NT2/D1 (cell line): ENCODE measurements at regions not wholly inside any gene's neighbourhood (a gene's known extent, or its start where the extent isn't known, plus 50 kb on each side); places are given as distances from the start of the nearest gene placed in this dataset.

Experiments used
- DNase-seq: peaks from one replicate; pipeline ENCODE4 v3.0.0-alpha.2; 2011; ENCODE audit warnings: low read depth, low spot score
- H3K27me3 ChIP-seq: 2 replicates; pipeline ENCODE4 v1.6.0; 2011; ENCODE audit warnings: mild to moderate bottlenecking; ENCODE audit not compliant: insufficient read length, insufficient read depth
- H3K36me3 ChIP-seq: 2 replicates; pipeline ENCODE4 v1.6.1; 2011; ENCODE audit warnings: mild to moderate bottlenecking, low read length, mixed read lengths; ENCODE audit not compliant: insufficient read depth, insufficient read length
- H3K4me1 ChIP-seq: 2 replicates; pipeline ENCODE4 v1.5.1; 2011; ENCODE audit not compliant: insufficient read depth, insufficient read length
- H3K4me3 ChIP-seq: 2 replicates; pipeline ENCODE4 v1.5.1; 2011; ENCODE audit warnings: low read depth; ENCODE audit not compliant: insufficient read length
- H3K9ac ChIP-seq: 2 replicates; pipeline ENCODE4 v1.6.0; 2011; ENCODE audit warnings: low read depth; ENCODE audit not compliant: insufficient read length
- H3K9me3 ChIP-seq: 2 replicates; pipeline ENCODE4 v1.5.1; 2011; ENCODE audit warnings: mild to moderate bottlenecking, low read length; ENCODE audit not compliant: insufficient read depth
- SUZ12 ChIP-seq: IDR thresholded peaks from 2 replicates; pipeline ENCODE4 v1.6.1; 2011; ENCODE audit not compliant: insufficient read length, insufficient read depth; ENCODE audit errors: extremely low read depth
- YY1 ChIP-seq: IDR thresholded peaks from 2 replicates; pipeline ENCODE4 v1.6.1; 2011; ENCODE audit not compliant: insufficient read length, insufficient read depth
- ZNF274 ChIP-seq: IDR thresholded peaks from 2 replicates; pipeline ENCODE4 v1.6.1; 2011; ENCODE audit warnings: mild to moderate bottlenecking, low read depth, low read length

DNA sequence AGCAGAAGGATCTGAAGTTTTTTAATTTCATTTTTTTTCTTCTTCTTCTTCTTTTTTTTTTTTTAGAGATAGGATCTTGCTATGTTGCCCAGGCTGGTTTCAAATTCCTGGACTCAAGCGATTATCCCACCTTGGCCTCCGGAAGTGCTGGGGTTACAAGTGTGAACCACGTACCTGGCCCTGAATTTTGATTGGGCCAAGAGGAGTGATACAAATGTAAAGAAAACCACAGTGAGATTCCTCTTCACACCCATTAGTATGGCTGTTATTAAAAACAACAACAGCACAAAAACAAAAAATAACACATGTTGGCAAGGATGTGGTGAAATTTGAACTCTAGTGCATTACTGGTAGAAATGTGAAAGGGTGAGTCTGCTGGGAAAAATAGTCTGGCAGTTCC is 79.1 kb downstream of the KLF4 start:
- Histone ChIP-seq H3K9me3 (no peaks in the 10 kb centered on the region), H3K36me3 (no peaks in the 10 kb centered on the region), H3K9ac (no peak overlapping the region), H3K4me3 (no peak overlapping the region), H3K27me3 (no peaks in the 10 kb centered on the region), H3K4me1 (no peaks in the 10 kb centered on the region)
- no peak for TF ChIP-seq YY1
- no peak for TF ChIP-seq ZNF274
- TF ChIP-seq SUZ12: no peak
- no peak for DNase-seq

DNA sequence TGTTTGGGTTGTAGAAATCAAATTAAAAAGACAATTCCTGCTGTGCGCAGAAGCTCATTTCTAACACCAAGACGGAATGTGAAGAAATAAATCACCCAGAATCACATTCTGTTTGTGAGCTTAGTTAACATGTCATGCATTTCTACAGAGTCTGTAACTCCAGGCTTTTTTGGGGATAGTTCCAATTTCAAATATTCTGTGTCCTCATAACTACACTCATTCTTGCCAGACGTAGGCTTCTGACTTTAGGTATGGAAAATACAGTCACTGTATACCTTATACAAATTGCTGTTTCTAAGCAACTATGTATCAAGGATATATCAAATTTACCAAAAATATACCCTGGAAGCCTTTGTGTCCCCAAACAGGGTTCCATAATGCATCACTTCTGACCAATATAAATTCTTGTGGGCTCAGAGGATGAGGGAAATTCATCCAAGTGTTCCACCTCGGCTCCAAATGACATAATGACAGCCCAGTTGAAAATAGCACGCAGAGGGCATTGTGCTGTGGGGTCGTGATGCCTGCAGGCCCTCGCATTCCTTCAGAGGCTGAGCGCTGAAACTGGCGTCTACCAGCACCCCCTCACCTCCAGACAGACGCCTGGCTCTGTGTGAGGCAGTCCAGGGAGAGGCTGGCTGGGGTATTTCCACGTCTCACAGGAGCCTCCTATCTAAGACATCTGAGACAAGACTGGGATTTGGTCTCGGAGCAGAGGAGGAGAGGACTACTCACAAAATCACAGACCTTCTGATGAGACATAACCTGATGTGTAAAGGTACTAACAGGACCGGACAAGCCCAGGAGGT is 79.8 kb downstream of the KLF4 start:
- H3K4me3 ChIP-seq: no peak overlapping the region
- TF ChIP-seq SUZ12 (no peak), YY1 (no peak), ZNF274 (no peak)
- no peak for DNase-seq
- H3K4me1 ChIP-seq: no peaks in the 10 kb centered on the region
- H3K9me3 ChIP-seq: no peaks in the 10 kb centered on the region
- H3K27me3 ChIP-seq: no peaks in the 10 kb centered on the region
- no peaks in the 10 kb centered on the region for H3K36me3 ChIP-seq
- H3K9ac ChIP-seq: no peak overlapping the region

DNA sequence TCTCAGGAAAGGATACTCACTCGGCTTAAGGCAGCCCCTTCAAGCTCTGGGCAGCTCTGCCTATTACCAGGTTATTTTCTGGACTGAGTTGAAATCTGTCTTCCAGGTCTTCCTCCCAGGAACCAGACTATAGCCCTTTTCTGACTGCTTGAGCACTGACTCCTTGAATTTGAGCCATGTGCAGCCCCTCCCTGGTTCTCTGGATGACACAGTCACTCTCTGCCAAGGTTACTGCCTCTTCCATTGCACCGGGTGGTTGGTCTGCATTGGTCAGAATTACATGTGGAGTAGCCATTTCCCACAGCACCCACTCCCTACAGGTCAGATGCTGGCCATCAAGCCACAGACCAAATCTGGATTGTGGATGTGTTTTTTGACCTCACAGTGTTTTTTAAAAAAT is 81.9 kb downstream of the KLF4 start:
- H3K36me3 ChIP-seq: no peaks in the 10 kb centered on the region
- H3K4me3 ChIP-seq: no peak overlapping the region
- no peak for TF ChIP-seq ZNF274
- no peaks in the 10 kb centered on the region for H3K27me3 ChIP-seq
- no peak for DNase-seq
- no peaks in the 10 kb centered on the region for H3K4me1 ChIP-seq
- no peaks in the 10 kb centered on the region for H3K9me3 ChIP-seq
- no peak overlapping the region for H3K9ac ChIP-seq

DNA sequence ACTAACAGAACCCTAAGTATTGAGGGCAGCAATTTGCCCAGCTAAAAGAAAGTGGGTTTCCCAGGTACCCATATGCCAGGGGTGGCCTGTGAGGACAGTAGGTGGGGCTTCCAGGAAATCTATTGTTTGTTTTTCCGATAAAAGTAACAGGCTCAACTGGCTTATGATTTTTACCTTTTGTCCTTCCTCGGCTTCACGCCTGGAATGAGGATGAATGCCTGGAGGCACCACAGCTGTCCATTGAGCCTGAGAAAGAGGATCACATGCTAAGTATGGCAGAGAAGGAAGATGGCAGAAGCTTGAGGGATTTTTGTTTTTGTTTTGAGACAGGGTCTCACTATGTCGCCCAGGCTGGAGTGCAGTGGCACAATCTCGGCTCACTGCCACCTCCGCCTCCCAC is 84.1 kb downstream of the KLF4 start:
- H3K9me3 ChIP-seq: no peaks in the 10 kb centered on the region
- H3K4me3 ChIP-seq: no peak overlapping the region
- H3K36me3 ChIP-seq: no peaks in the 10 kb centered on the region
- no peaks in the 10 kb centered on the region for H3K4me1 ChIP-seq
- no peak for TF ChIP-seq ZNF274
- TF ChIP-seq YY1: no peak
- no peak for TF ChIP-seq SUZ12
- H3K9ac ChIP-seq: no peak overlapping the region
- DNase-seq: no peak
- no peaks in the 10 kb centered on the region for H3K27me3 ChIP-seq

DNA sequence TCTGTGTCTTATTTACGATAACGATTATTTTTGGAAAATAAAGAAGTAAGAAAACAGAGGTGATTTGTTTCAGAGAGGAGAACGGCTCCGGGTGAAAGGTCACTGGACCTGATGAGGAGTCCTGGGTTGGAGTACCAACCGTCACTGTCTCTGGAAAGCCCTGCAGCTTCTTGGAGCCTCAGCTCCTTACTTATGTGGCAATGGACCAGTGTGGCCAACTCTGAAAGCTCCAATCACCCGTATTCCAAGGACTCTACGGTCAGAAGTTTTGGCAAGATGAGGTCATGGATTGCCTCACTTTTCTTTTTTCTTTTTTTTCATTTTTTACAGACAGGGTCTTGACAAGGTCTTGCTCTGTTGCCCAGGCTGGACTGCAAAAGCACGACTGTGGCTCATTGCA is 84.8 kb downstream of the KLF4 start:
- no peak overlapping the region for H3K4me3 ChIP-seq
- H3K9ac ChIP-seq: no peak overlapping the region
- no peaks in the 10 kb centered on the region for H3K4me1 ChIP-seq
- TF ChIP-seq SUZ12: no peak
- H3K27me3 ChIP-seq: no peaks in the 10 kb centered on the region
- H3K36me3 ChIP-seq: no peaks in the 10 kb centered on the region
- no peak for DNase-seq
- H3K9me3 ChIP-seq: no peaks in the 10 kb centered on the region

DNA sequence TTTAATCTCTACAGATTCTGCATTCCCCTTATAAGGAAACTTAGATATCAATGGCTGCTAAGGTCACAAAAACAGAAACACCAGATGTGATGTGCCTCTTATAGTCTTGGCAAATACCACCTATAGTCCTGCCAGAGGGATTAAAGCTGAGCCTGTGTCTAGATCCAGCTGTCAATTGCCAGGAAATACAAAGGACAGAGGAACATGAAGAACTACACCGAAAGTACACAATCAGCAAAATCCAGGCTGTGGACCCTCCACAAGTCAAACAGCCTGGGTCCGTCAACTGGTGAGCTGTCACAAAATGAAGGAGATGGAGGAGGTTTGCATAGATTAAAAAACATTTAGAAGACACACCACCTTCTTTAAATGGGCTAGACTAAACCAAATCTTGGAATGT is 85.4 kb downstream of the KLF4 start:
- Histone ChIP-seq H3K4me1 (no peaks in the 10 kb centered on the region), H3K9me3 (no peaks in the 10 kb centered on the region), H3K36me3 (no peaks in the 10 kb centered on the region), H3K9ac (no peak overlapping the region), H3K27me3 (no peaks in the 10 kb centered on the region), H3K4me3 (no peak overlapping the region)
- no peak for DNase-seq
- TF ChIP-seq SUZ12 (no peak), ZNF274 (no peak), YY1 (no peak)

DNA sequence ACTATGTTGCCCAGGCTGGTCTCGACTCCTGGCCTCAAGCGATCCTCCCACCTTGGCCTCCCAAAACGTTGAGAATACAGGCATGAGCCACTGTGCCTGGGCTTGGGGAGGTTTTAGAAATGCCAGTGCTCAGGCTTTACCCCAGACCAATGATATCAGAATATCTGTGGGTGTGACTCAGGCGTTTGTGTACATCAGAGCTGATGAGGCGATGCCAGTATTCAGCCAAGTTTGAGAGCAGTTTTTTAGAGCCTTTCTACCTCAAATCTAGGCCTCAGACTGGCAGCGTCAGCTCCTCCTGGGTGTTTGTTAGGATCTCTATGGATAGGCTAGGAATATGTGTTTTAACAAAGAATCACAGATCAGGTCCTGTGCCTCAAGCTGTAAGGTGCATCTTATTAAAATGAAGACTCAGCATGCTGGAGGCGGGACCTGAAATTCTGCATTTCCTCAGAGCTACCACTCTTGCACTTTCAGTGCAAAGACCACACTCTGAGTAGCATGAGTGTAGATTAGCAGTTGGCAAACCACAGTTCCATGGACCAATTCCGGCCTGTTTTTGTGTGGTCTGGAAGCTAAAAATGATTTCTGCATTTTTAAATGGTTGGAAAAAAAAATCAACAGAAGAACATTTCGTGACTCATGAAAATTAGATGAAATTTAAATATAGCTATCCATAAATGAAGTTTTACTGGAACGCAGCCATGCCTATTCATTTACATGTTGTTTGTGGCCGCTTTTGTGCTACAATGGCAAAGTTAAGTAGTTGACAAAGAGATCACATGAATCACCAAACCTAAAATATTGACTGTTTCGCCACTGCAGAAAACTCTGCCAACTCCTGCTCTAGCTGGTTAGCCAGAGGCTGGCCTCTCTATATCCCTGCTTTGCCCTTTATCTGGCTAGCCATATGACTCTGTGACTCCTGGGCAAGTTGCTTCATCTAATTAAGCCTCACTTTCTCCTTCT is 92.2 kb downstream of the KLF4 start:
- no peaks in the 10 kb centered on the region for H3K27me3 ChIP-seq
- TF ChIP-seq SUZ12 (no peak), YY1 (no peak), ZNF274 (no peak)
- no peak overlapping the region for H3K4me3 ChIP-seq
- no peaks in the 10 kb centered on the region for H3K9me3 ChIP-seq
- H3K4me1 ChIP-seq: no peaks in the 10 kb centered on the region
- DNase-seq: no peak
- no peaks in the 10 kb centered on the region for H3K36me3 ChIP-seq
- H3K9ac ChIP-seq: no peak overlapping the region
